ENCODE measurements at regions not wholly inside any gene's neighbourhood (a gene's known extent, or its start where the extent isn't known, plus 50 kb on each side); places are given as distances from the start of the nearest gene placed in this dataset.

- TF ChIP-seq EZH2 (IDR thresholded peaks at IDR 0.05; ENCODE audit: insufficient read depth, low read length) (no peak), CTCF (IDR thresholded peaks at IDR 0.05; ENCODE audit: insufficient read depth, low read depth, low read length) (no peak)
Observed at GRCh38 chr1:164473544-164473943, 85.4 kb upstream of the PBX1 start.

Data from astrocyte (in vitro differentiated cells and primary cell).